Chondrocyte (in vitro differentiated cells): ENCODE measurements at regions not wholly inside any gene's neighbourhood (a gene's known extent, or its start where the extent isn't known, plus 50 kb on each side); places are given as distances from the start of the nearest gene placed in this dataset.

Experiments used
- DNase-seq: peaks from one replicate; pipeline ENCODE4 v3.0.0; 2021; ENCODE audit warnings: mixed read lengths, low spot score
- H3K27ac Mint-ChIP-seq: one replicate; pipeline ENCODE4 v1.8.0; 2021; ENCODE audit warnings: mild to moderate bottlenecking, moderate library complexity, mixed read lengths; ENCODE audit not compliant: unreplicated experiment
- H3K27me3 Mint-ChIP-seq: 2 replicates; pipeline ENCODE4 v1.8.0; 2021; ENCODE audit warnings: low read depth, mixed read lengths
- H3K36me3 Mint-ChIP-seq: 2 replicates; pipeline ENCODE4 v1.8.0; 2021; ENCODE audit warnings: low read depth, mixed read lengths
- H3K4me1 Mint-ChIP-seq: 2 replicates; pipeline ENCODE4 v1.8.0; 2021; ENCODE audit warnings: low read depth, mild to moderate bottlenecking, mixed read lengths
- H3K4me3 Mint-ChIP-seq: one replicate; pipeline ENCODE4 v1.8.0; 2021; ENCODE audit warnings: mild to moderate bottlenecking, moderate library complexity, mixed read lengths; ENCODE audit not compliant: unreplicated experiment
- H3K9me3 Mint-ChIP-seq: 2 replicates; pipeline ENCODE4 v1.8.0; 2021; ENCODE audit warnings: low read depth, mixed read lengths
- CTCF ChIP-seq: fragments of 200-600 bp; sonication (generic); IDR thresholded peaks from 2 replicates; pipeline ENCODE4 v1.5.0; 2021; ENCODE audit warnings: antibody characterized with exemption, mild to moderate bottlenecking, moderate library complexity

GRCh38 chr12:67535176-67535575 lies 113.4 kb upstream of the DYRK2 start:
- H3K36me3 Mint-ChIP-seq = no peaks in the 10 kb centered on the region
- H3K9me3 Mint-ChIP-seq = no peaks in the 10 kb centered on the region
- no peaks in the 10 kb centered on the region for H3K27me3 Mint-ChIP-seq
- TF ChIP-seq CTCF = no peak
- no peak for DNase-seq
- H3K27ac Mint-ChIP-seq = peak overlapping the region; percentile 70
- no peak overlapping the region for H3K4me3 Mint-ChIP-seq
- H3K4me1 Mint-ChIP-seq = peaks cover 46% of the 10 kb centered on the region

GRCh38 chr12:67535971-67536370 lies 112.6 kb upstream of the DYRK2 start:
- no peak for DNase-seq
- Mint-ChIP-seq H3K9me3 (no peaks in the 10 kb centered on the region), H3K27ac (no peak overlapping the region), H3K36me3 (no peaks in the 10 kb centered on the region), H3K4me1 (peaks cover 50% of the 10 kb centered on the region), H3K4me3 (no peak overlapping the region), H3K27me3 (no peaks in the 10 kb centered on the region)
- no peak for TF ChIP-seq CTCF

- DNase-seq = no peak
- H3K27me3 Mint-ChIP-seq = no peaks in the 10 kb centered on the region
- peaks cover 37% of the 10 kb centered on the region for H3K4me1 Mint-ChIP-seq
- H3K4me3 Mint-ChIP-seq = no peak overlapping the region
- no peak for TF ChIP-seq CTCF
- H3K36me3 Mint-ChIP-seq = no peaks in the 10 kb centered on the region
- no peak overlapping the region for H3K27ac Mint-ChIP-seq
- no peaks in the 10 kb centered on the region for H3K9me3 Mint-ChIP-seq
These were observed 109.2 kb upstream of the DYRK2 start for GRCh38 chr12:67539329-67539728.

GRCh38 chr12:67539946-67540345 lies 108.6 kb upstream of the DYRK2 start:
- DNase-seq = no peak
- H3K27me3 Mint-ChIP-seq = no peaks in the 10 kb centered on the region
- no peak for TF ChIP-seq CTCF
- peaks cover 31% of the 10 kb centered on the region for H3K4me1 Mint-ChIP-seq
- no peak overlapping the region for H3K27ac Mint-ChIP-seq
- no peaks in the 10 kb centered on the region for H3K9me3 Mint-ChIP-seq
- no peaks in the 10 kb centered on the region for H3K36me3 Mint-ChIP-seq
- H3K4me3 Mint-ChIP-seq = no peak overlapping the region

- peak overlapping the region; percentile 59 for H3K27ac Mint-ChIP-seq
These were observed 107.5 kb upstream of the DYRK2 start for GRCh38 chr12:67540920-67541624.

More at GRCh38 chr12:67540920-67541624, 107.5 kb upstream of the DYRK2 start:
- Mint-ChIP-seq H3K4me3 (no peak overlapping the region), H3K27me3 (no peaks in the 10 kb centered on the region), H3K4me1 (peaks cover 29% of the 10 kb centered on the region), H3K36me3 (no peaks in the 10 kb centered on the region), H3K9me3 (no peaks in the 10 kb centered on the region)
- no peak for DNase-seq
- TF ChIP-seq CTCF = no peak
